ENCODE measurements at regions not wholly inside any gene's neighbourhood (a gene's known extent, or its start where the extent isn't known, plus 50 kb on each side); places are given as distances from the start of the nearest gene placed in this dataset.

DNA sequence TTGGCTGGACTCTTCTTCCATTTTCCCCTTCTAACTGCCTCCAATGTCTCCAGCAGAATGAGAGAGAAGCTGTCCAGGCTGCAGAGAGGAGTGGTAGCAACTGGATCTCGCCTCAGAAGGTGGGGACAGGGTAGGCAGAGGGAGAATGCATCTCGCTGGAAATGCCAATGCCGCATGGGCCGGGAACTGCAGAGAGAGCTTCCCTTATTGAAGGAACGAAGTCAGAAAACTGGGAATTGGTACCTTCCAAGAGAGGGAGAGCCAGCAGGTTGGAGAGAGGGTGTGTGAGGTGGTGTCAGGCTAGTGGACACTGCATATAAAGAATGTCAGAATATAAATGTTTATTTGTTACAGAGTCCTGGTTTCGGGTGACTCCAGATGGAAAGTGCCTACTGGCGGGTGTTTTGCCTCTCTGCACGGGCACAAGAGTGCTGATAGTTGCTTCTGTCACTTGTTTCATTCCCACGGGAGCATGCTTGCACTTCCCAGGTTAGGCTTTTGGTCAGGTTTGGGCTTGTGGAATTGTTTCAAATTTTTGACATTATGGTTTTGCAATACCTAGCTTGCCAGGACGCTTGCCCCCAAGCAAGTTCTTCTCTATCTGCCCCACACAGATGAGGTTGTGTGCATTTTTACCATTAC, 156.8 kb upstream of the STS start:
- TF ChIP-seq, protein P1, sequence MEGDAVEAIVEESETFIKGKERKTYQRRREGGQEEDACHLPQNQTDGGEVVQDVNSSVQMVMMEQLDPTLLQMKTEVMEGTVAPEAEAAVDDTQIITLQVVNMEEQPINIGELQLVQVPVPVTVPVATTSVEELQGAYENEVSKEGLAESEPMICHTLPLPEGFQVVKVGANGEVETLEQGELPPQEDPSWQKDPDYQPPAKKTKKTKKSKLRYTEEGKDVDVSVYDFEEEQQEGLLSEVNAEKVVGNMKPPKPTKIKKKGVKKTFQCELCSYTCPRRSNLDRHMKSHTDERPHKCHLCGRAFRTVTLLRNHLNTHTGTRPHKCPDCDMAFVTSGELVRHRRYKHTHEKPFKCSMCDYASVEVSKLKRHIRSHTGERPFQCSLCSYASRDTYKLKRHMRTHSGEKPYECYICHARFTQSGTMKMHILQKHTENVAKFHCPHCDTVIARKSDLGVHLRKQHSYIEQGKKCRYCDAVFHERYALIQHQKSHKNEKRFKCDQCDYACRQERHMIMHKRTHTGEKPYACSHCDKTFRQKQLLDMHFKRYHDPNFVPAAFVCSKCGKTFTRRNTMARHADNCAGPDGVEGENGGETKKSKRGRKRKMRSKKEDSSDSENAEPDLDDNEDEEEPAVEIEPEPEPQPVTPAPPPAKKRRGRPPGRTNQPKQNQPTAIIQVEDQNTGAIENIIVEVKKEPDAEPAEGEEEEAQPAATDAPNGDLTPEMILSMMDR (IDR thresholded peaks at IDR 0.05; ENCODE audit: low read depth, low read length): no peak
- TF ChIP-seq EZH2phosphoT487 (IDR thresholded peaks at IDR 0.05; ENCODE audit: low read depth): no peak
